ENCODE measurements at regions not wholly inside any gene's neighbourhood (a gene's known extent, or its start where the extent isn't known, plus 50 kb on each side); places are given as distances from the start of the nearest gene placed in this dataset.

GRCh38 chr20:11651138-11651537 is 266.6 kb upstream of the BTBD3 start:
- Mint-ChIP-seq H3K4me1 (no peaks in the 10 kb centered on the region), H3K9me3 (peaks cover 3% of the 10 kb centered on the region), H3K27ac (no peak overlapping the region), H3K27me3 (no peaks in the 10 kb centered on the region), H3K36me3 (ENCODE audit: low read depth) (no peaks in the 10 kb centered on the region), H3K4me3 (no peak overlapping the region)
- no peak for DNase-seq
- ChIA-PET POLR2A (no interaction called here), CTCF (no interaction called here)

GRCh38 chr20:11651647-11652046 is 266.0 kb upstream of the BTBD3 start:
- Mint-ChIP-seq H3K4me3 (no peak overlapping the region), H3K27me3 (no peaks in the 10 kb centered on the region), H3K4me1 (no peaks in the 10 kb centered on the region), H3K27ac (no peak overlapping the region), H3K36me3 (ENCODE audit: low read depth) (no peaks in the 10 kb centered on the region), H3K9me3 (peaks cover 3% of the 10 kb centered on the region)
- ChIA-PET POLR2A (no interaction called here), CTCF (no interaction called here)
- DNase-seq = no peak

- H3K27me3 Mint-ChIP-seq = no peaks in the 10 kb centered on the region
- no peak overlapping the region for H3K4me3 Mint-ChIP-seq
- H3K36me3 Mint-ChIP-seq (ENCODE audit: low read depth) = no peaks in the 10 kb centered on the region
- peaks cover 3% of the 10 kb centered on the region for H3K9me3 Mint-ChIP-seq
- ChIA-PET POLR2A (no interaction called here), CTCF (no interaction called here)
- no peak overlapping the region for H3K27ac Mint-ChIP-seq
- H3K4me1 Mint-ChIP-seq = no peaks in the 10 kb centered on the region
- no peak for DNase-seq
Measured at GRCh38 chr20:11652128-11652527, 265.6 kb upstream of the BTBD3 start.

- no peak for DNase-seq
- no peaks in the 10 kb centered on the region for H3K4me1 Mint-ChIP-seq
- H3K27me3 Mint-ChIP-seq = no peaks in the 10 kb centered on the region
- no peaks in the 10 kb centered on the region for H3K36me3 Mint-ChIP-seq (ENCODE audit: low read depth)
- H3K27ac Mint-ChIP-seq = no peak overlapping the region
- H3K4me3 Mint-ChIP-seq = no peak overlapping the region
- ChIA-PET POLR2A (no interaction called here), CTCF (no interaction called here)
- H3K9me3 Mint-ChIP-seq = no peaks in the 10 kb centered on the region
Measured at GRCh38 chr20:11654766-11655165, 262.9 kb upstream of the BTBD3 start.

GRCh38 chr20:11660673-11661072 is 257.0 kb upstream of the BTBD3 start:
- Mint-ChIP-seq H3K36me3 (ENCODE audit: low read depth) (no peaks in the 10 kb centered on the region), H3K4me3 (no peak overlapping the region), H3K4me1 (no peaks in the 10 kb centered on the region), H3K9me3 (no peaks in the 10 kb centered on the region), H3K27me3 (no peaks in the 10 kb centered on the region), H3K27ac (no peak overlapping the region)
- ChIA-PET CTCF (no interaction called here), POLR2A (no interaction called here)
- DNase-seq = no peak

GRCh38 chr20:11671015-11671511 is 246.6 kb upstream of the BTBD3 start:
- H3K4me1 Mint-ChIP-seq = no peaks in the 10 kb centered on the region
- CTCF ChIA-PET = no interaction called here

GRCh38 chr20:11672959-11673358 is 244.7 kb upstream of the BTBD3 start:
- H3K4me3 Mint-ChIP-seq = no peak overlapping the region
- CTCF ChIA-PET = no interaction called here
- no peak overlapping the region for H3K27ac Mint-ChIP-seq
- H3K27me3 Mint-ChIP-seq = no peaks in the 10 kb centered on the region
- no peak for DNase-seq
- no peaks in the 10 kb centered on the region for H3K4me1 Mint-ChIP-seq
- no peaks in the 10 kb centered on the region for H3K9me3 Mint-ChIP-seq
- POLR2A ChIA-PET = no interaction called here
- H3K36me3 Mint-ChIP-seq (ENCODE audit: low read depth) = no peaks in the 10 kb centered on the region

More at GRCh38 chr20:11671015-11671511, 246.6 kb upstream of the BTBD3 start:
- H3K27me3 Mint-ChIP-seq = no peaks in the 10 kb centered on the region
- POLR2A ChIA-PET = no interaction called here
- no peaks in the 10 kb centered on the region for H3K9me3 Mint-ChIP-seq
- DNase-seq = no peak
- no peaks in the 10 kb centered on the region for H3K36me3 Mint-ChIP-seq (ENCODE audit: low read depth)
- no peak overlapping the region for H3K27ac Mint-ChIP-seq
- no peak overlapping the region for H3K4me3 Mint-ChIP-seq

- no peak for DNase-seq
- Mint-ChIP-seq H3K4me3 (no peak overlapping the region), H3K9me3 (no peaks in the 10 kb centered on the region), H3K27me3 (no peaks in the 10 kb centered on the region), H3K27ac (no peak overlapping the region), H3K4me1 (no peaks in the 10 kb centered on the region), H3K36me3 (ENCODE audit: low read depth) (no peaks in the 10 kb centered on the region)
- ChIA-PET POLR2A (no interaction called here), CTCF (no interaction called here)
Measured at GRCh38 chr20:11675920-11676629, 241.6 kb upstream of the BTBD3 start.

GRCh38 chr20:11676630-11677287 is 240.9 kb upstream of the BTBD3 start:
- no peaks in the 10 kb centered on the region for H3K27me3 Mint-ChIP-seq
- H3K4me3 Mint-ChIP-seq = no peak overlapping the region
- no peaks in the 10 kb centered on the region for H3K9me3 Mint-ChIP-seq
- POLR2A ChIA-PET = no interaction called here
- H3K36me3 Mint-ChIP-seq (ENCODE audit: low read depth) = no peaks in the 10 kb centered on the region
- CTCF ChIA-PET = no interaction called here
- peak; percentile 16 for DNase-seq
- no peak overlapping the region for H3K27ac Mint-ChIP-seq
- no peaks in the 10 kb centered on the region for H3K4me1 Mint-ChIP-seq

- POLR2A ChIA-PET = no interaction called here
Measured at GRCh38 chr20:11677428-11677827, 240.3 kb upstream of the BTBD3 start.

GRCh38 chr20:11677836-11678235 is 239.9 kb upstream of the BTBD3 start:
- H3K27me3 Mint-ChIP-seq = no peaks in the 10 kb centered on the region
- H3K27ac Mint-ChIP-seq = no peak overlapping the region
- POLR2A ChIA-PET = no interaction called here
- no peaks in the 10 kb centered on the region for H3K36me3 Mint-ChIP-seq (ENCODE audit: low read depth)
- no peak for DNase-seq
- CTCF ChIA-PET = no interaction called here
- H3K4me3 Mint-ChIP-seq = no peak overlapping the region
- no peaks in the 10 kb centered on the region for H3K4me1 Mint-ChIP-seq
- no peaks in the 10 kb centered on the region for H3K9me3 Mint-ChIP-seq

More at GRCh38 chr20:11677428-11677827, 240.3 kb upstream of the BTBD3 start:
- Mint-ChIP-seq H3K9me3 (no peaks in the 10 kb centered on the region), H3K4me1 (no peaks in the 10 kb centered on the region), H3K27me3 (no peaks in the 10 kb centered on the region), H3K36me3 (ENCODE audit: low read depth) (no peaks in the 10 kb centered on the region), H3K4me3 (no peak overlapping the region), H3K27ac (no peak overlapping the region)
- no peak for DNase-seq
- CTCF ChIA-PET = no interaction called here

GRCh38 chr20:11682285-11682684 is 235.4 kb upstream of the BTBD3 start:
- no peaks in the 10 kb centered on the region for H3K9me3 Mint-ChIP-seq
- DNase-seq = no peak
- peaks cover 8% of the 10 kb centered on the region for H3K27me3 Mint-ChIP-seq
- POLR2A ChIA-PET = no interaction called here
- H3K4me3 Mint-ChIP-seq = no peak overlapping the region
- H3K36me3 Mint-ChIP-seq (ENCODE audit: low read depth) = no peaks in the 10 kb centered on the region
- CTCF ChIA-PET = no interaction called here
- no peak overlapping the region for H3K27ac Mint-ChIP-seq
- H3K4me1 Mint-ChIP-seq = no peaks in the 10 kb centered on the region

- Mint-ChIP-seq H3K27me3 (peaks cover 8% of the 10 kb centered on the region), H3K36me3 (ENCODE audit: low read depth) (no peaks in the 10 kb centered on the region), H3K9me3 (no peaks in the 10 kb centered on the region), H3K4me3 (no peak overlapping the region), H3K27ac (no peak overlapping the region), H3K4me1 (no peaks in the 10 kb centered on the region)
- POLR2A ChIA-PET = no interaction called here
- DNase-seq = no peak
- CTCF ChIA-PET = no interaction called here
Measured at GRCh38 chr20:11686195-11686594, 231.5 kb upstream of the BTBD3 start.

All from activated CD4-positive, alpha-beta T cell treated with anti-CD3 and anti-CD28 coated beads, Interleukin-2, amount 10 ng/mL, durations not matched to agents 7 days and 5 days (primary cell).